Activated T-cell treated with anti-CD3 and anti-CD28 coated beads, Interleukin-2, amount 50 U/mL, for 4 hours (primary cell): ENCODE measurements at regions not wholly inside any gene's neighbourhood (a gene's known extent, or its start where the extent isn't known, plus 50 kb on each side); places are given as distances from the start of the nearest gene placed in this dataset.

Experiments
- ATAC-seq, 2 donors: fragments of 200-7000 bp; cut with Tn5 transposase; one replicate each; pipeline ENCODE4 v1.10.0; 2021
- DNase-seq: peaks from one replicate; pipeline ENCODE4 v3.0.0-alpha.2; 2020
- H3K27me3 Mint-ChIP-seq: one replicate; pipeline ENCODE4 v1.8.0; 2021; ENCODE audit warnings: low read depth, mixed read lengths
- H3K36me3 Mint-ChIP-seq: one replicate; pipeline ENCODE4 v1.8.0; 2022; ENCODE audit warnings: mixed read lengths; ENCODE audit not compliant: insufficient read depth
- H3K4me1 Mint-ChIP-seq: one replicate; pipeline ENCODE4 v1.8.0; 2021; ENCODE audit warnings: low read depth, mixed read lengths
- H3K4me3 Mint-ChIP-seq: one replicate; pipeline ENCODE4 v1.8.0; 2021; ENCODE audit warnings: mild to moderate bottlenecking, moderate library complexity, mixed read lengths
- H3K9me3 Mint-ChIP-seq: one replicate; pipeline ENCODE4 v1.8.0; 2021; ENCODE audit warnings: mixed read lengths

DNA sequence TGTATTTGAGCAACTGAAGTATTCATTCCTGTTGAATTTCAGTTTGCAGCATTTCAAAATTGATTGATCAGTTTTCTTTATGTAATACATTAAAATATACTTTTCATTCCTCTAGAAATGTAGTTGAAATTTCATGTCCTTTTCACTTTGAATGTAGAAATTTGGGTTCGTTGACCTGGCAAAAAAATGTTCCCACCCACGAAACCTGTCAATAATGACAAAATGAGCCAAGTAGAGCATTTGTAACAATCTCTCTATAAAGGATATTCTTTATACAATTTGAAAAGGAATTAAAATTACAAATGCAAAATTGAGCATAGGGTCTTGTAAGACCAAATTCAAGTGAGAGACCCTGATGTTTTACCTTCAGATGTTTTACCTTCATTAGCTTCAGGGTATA is 283.9 kb downstream of the ANKRD50 start:
- no peaks in the 10 kb centered on the region for H3K4me1 Mint-ChIP-seq
- no peak overlapping the region for H3K4me3 Mint-ChIP-seq

GRCh38 chr4:124429746-124430250 is 282.7 kb downstream of the ANKRD50 start:
- ATAC-seq = no peak
- no peaks in the 10 kb centered on the region for H3K36me3 Mint-ChIP-seq
- H3K4me3 Mint-ChIP-seq = no peak overlapping the region
- no peaks in the 10 kb centered on the region for H3K27me3 Mint-ChIP-seq
- H3K4me1 Mint-ChIP-seq = no peaks in the 10 kb centered on the region
- no peaks in the 10 kb centered on the region for H3K9me3 Mint-ChIP-seq
- no peak for DNase-seq

More for the DNA sequence above, 283.9 kb downstream of the ANKRD50 start:
- Mint-ChIP-seq H3K9me3 (no peaks in the 10 kb centered on the region), H3K36me3 (no peaks in the 10 kb centered on the region), H3K27me3 (no peaks in the 10 kb centered on the region)
- ATAC-seq (no peak), DNase-seq (no peak)

- no peaks in the 10 kb centered on the region for H3K36me3 Mint-ChIP-seq
These were observed 280.8 kb downstream of the ANKRD50 start for GRCh38 chr4:124431653-124432192.

DNA sequence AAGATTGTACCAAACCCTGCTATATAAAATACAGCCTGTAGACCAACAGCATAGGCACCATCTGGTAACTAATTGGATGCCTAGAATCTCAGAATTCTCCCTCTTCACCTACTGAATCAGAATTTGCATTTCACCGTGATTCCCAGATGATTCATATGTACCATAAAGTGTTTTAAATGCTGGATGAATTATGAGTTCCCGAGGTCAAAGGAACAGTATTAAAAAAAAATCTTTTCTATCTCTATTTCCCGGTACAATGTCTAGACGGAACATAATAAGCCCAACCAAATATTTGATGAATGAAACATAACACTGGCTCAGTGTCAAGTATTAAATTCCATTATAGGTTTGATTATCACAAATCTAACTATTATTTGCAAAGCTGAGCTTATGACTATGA is 280.0 kb downstream of the ANKRD50 start:
- no peaks in the 10 kb centered on the region for H3K36me3 Mint-ChIP-seq
- H3K27me3 Mint-ChIP-seq = no peaks in the 10 kb centered on the region
- H3K4me1 Mint-ChIP-seq = no peaks in the 10 kb centered on the region
- H3K4me3 Mint-ChIP-seq = no peak overlapping the region
- no peak for DNase-seq
- no peaks in the 10 kb centered on the region for H3K9me3 Mint-ChIP-seq
- no peak for ATAC-seq

More at GRCh38 chr4:124431653-124432192, 280.8 kb downstream of the ANKRD50 start:
- no peak for ATAC-seq
- DNase-seq = no peak
- Mint-ChIP-seq H3K27me3 (no peaks in the 10 kb centered on the region), H3K4me3 (no peak overlapping the region), H3K9me3 (no peaks in the 10 kb centered on the region), H3K4me1 (no peaks in the 10 kb centered on the region)

GRCh38 chr4:124433044-124433443 is 279.5 kb downstream of the ANKRD50 start:
- Mint-ChIP-seq H3K36me3 (no peaks in the 10 kb centered on the region), H3K4me3 (no peak overlapping the region), H3K9me3 (no peaks in the 10 kb centered on the region), H3K27me3 (no peaks in the 10 kb centered on the region), H3K4me1 (no peaks in the 10 kb centered on the region)
- no peak for DNase-seq
- no peak for ATAC-seq

- no peaks in the 10 kb centered on the region for H3K27me3 Mint-ChIP-seq
- ATAC-seq (no peak), DNase-seq (no peak)
- H3K4me3 Mint-ChIP-seq = no peak overlapping the region
- no peaks in the 10 kb centered on the region for H3K9me3 Mint-ChIP-seq
- H3K36me3 Mint-ChIP-seq = no peaks in the 10 kb centered on the region
- H3K4me1 Mint-ChIP-seq = no peaks in the 10 kb centered on the region
These were observed 279.0 kb downstream of the ANKRD50 start for GRCh38 chr4:124433500-124433899.

- H3K36me3 Mint-ChIP-seq = no peaks in the 10 kb centered on the region
- ATAC-seq (no peak), DNase-seq (no peak)
- H3K27me3 Mint-ChIP-seq = no peaks in the 10 kb centered on the region
- no peaks in the 10 kb centered on the region for H3K4me1 Mint-ChIP-seq
- no peaks in the 10 kb centered on the region for H3K9me3 Mint-ChIP-seq
- no peak overlapping the region for H3K4me3 Mint-ChIP-seq
These were observed 277.1 kb downstream of the ANKRD50 start for GRCh38 chr4:124435274-124435950.

- Mint-ChIP-seq H3K36me3 (no peaks in the 10 kb centered on the region), H3K27me3 (no peaks in the 10 kb centered on the region), H3K4me3 (no peak overlapping the region), H3K4me1 (no peaks in the 10 kb centered on the region), H3K9me3 (no peaks in the 10 kb centered on the region)
- DNase-seq (no peak), ATAC-seq (no peak)
These were observed 274.6 kb downstream of the ANKRD50 start for GRCh38 chr4:124437853-124438495.

- no peaks in the 10 kb centered on the region for H3K36me3 Mint-ChIP-seq
- H3K4me3 Mint-ChIP-seq = no peak overlapping the region
- DNase-seq = no peak
- no peaks in the 10 kb centered on the region for H3K4me1 Mint-ChIP-seq
- no peak for ATAC-seq
- peaks cover 15% of the 10 kb centered on the region for H3K9me3 Mint-ChIP-seq
- no peaks in the 10 kb centered on the region for H3K27me3 Mint-ChIP-seq
These were observed 267.5 kb downstream of the ANKRD50 start for GRCh38 chr4:124445071-124445470.

DNA sequence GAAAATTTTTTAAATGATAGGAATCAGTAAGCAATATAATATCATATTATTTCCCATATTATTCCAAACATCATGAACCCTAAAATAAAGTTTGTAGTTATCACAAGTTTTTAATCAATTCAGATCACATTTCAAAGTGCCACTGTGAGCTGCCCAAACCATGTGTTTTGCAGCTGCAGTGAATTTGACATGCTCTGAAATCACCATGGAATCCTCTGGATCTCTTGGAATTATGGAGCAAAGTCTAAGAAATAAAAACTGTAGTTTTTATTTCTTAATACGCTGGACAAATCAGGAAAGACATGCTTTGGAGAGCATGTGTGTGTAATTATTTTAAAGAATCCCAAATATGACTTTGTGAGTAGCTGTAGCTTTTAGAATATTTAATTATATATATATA is 262.7 kb downstream of the ANKRD50 start:
- H3K4me3 Mint-ChIP-seq = no peak overlapping the region
- DNase-seq = no peak
- no peaks in the 10 kb centered on the region for H3K4me1 Mint-ChIP-seq
- H3K36me3 Mint-ChIP-seq = no peaks in the 10 kb centered on the region
- no peaks in the 10 kb centered on the region for H3K27me3 Mint-ChIP-seq
- peaks cover 4% of the 10 kb centered on the region for H3K9me3 Mint-ChIP-seq
- ATAC-seq = no peak

- H3K9me3 Mint-ChIP-seq = peaks cover 4% of the 10 kb centered on the region
- H3K36me3 Mint-ChIP-seq = no peaks in the 10 kb centered on the region
- ATAC-seq = no peak
- H3K27me3 Mint-ChIP-seq = no peaks in the 10 kb centered on the region
- H3K4me3 Mint-ChIP-seq = no peak overlapping the region
- H3K4me1 Mint-ChIP-seq = no peaks in the 10 kb centered on the region
- no peak for DNase-seq
These were observed 261.7 kb downstream of the ANKRD50 start for GRCh38 chr4:124450851-124451250.

- no peaks in the 10 kb centered on the region for H3K27me3 Mint-ChIP-seq
- no peak for DNase-seq
- H3K4me1 Mint-ChIP-seq = no peaks in the 10 kb centered on the region
- no peak for ATAC-seq
- H3K36me3 Mint-ChIP-seq = no peaks in the 10 kb centered on the region
- H3K9me3 Mint-ChIP-seq = peaks cover 4% of the 10 kb centered on the region
- H3K4me3 Mint-ChIP-seq = no peak overlapping the region
These were observed 257.7 kb downstream of the ANKRD50 start for GRCh38 chr4:124454772-124455270.

GRCh38 chr4:124455671-124456070 is 256.9 kb downstream of the ANKRD50 start:
- ATAC-seq (no peak), DNase-seq (no peak)
- no peaks in the 10 kb centered on the region for H3K36me3 Mint-ChIP-seq
- peaks cover 6% of the 10 kb centered on the region for H3K9me3 Mint-ChIP-seq
- H3K27me3 Mint-ChIP-seq = no peaks in the 10 kb centered on the region
- no peaks in the 10 kb centered on the region for H3K4me1 Mint-ChIP-seq
- H3K4me3 Mint-ChIP-seq = no peak overlapping the region

DNA sequence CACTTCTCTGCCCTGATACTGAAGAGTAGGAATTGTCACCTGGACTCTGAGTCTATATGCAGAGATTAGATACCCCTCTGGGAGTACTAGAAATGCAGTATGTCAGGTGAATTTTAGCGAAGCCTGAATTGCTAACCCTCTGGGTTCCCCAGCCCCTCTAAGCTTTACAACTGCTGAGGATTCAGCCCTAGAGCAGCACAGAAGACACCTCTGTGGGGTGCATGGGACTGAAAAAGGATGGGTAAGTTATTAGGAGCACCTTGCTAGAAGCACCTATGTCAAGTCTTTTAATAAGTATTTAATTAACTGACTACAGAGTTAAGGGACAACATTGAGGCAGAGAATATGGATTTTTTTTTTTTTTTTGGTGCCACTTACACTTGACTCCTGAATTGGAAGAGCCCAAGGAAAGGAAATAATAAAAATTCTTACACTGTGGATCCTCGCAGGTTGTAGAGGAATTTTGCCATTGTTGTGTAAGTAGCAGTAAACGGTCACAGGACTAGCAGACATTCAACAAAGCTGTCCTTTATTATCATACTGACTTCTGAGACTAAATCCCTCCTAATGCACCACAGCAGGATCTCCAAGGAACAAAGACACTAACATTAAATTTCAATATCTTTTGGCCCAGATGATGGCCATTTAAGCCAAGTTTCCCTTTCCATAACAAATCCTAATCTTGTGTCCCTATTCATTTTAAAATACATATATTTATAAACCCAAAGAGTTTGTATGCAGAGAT is 253.2 kb downstream of the ANKRD50 start:
- Mint-ChIP-seq H3K4me1 (no peaks in the 10 kb centered on the region), H3K27me3 (no peaks in the 10 kb centered on the region), H3K36me3 (no peaks in the 10 kb centered on the region), H3K9me3 (peaks cover 23% of the 10 kb centered on the region), H3K4me3 (no peak overlapping the region)
- no peak for DNase-seq
- ATAC-seq = no peak
